VCaP (cell line): ENCODE measurements at regions not wholly inside any gene's neighbourhood (a gene's known extent, or its start where the extent isn't known, plus 50 kb on each side); places are given as distances from the start of the nearest gene placed in this dataset.

Experiments
- H3K27ac ChIP-seq: fragments of 450-650 bp; 2 replicates; pipeline ENCODE4 v1.5.1; 2017
- TF ChIP-seq, protein P1 (sequence below): fragments of 450-650 bp; conservative IDR thresholded peaks from 2 replicates; pipeline ENCODE4 v1.5.1; 2017; ENCODE audit warnings: mild to moderate bottlenecking, moderate library complexity

DNA sequence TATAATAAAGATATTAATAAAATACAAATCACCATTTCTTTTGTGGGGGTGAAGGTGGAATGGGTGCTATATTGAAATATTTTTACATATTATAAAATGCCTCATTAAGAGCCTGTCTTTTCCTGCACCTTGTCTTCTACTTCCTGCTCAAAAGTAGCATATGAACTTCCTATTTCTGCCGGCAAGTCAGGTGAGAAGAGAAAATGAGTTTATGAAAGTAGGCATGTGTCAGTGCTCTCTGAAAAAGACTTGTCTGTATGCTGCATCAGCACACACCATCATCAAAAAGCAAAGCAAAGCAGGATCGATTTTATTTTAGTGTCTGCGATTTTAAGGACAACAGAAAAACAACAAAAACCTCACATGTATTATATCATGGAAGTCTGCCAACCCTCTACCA, 114.2 kb downstream of the RAP2A start:
- H3K27ac ChIP-seq, result no peak overlapping the region
- TF ChIP-seq, protein P1, sequence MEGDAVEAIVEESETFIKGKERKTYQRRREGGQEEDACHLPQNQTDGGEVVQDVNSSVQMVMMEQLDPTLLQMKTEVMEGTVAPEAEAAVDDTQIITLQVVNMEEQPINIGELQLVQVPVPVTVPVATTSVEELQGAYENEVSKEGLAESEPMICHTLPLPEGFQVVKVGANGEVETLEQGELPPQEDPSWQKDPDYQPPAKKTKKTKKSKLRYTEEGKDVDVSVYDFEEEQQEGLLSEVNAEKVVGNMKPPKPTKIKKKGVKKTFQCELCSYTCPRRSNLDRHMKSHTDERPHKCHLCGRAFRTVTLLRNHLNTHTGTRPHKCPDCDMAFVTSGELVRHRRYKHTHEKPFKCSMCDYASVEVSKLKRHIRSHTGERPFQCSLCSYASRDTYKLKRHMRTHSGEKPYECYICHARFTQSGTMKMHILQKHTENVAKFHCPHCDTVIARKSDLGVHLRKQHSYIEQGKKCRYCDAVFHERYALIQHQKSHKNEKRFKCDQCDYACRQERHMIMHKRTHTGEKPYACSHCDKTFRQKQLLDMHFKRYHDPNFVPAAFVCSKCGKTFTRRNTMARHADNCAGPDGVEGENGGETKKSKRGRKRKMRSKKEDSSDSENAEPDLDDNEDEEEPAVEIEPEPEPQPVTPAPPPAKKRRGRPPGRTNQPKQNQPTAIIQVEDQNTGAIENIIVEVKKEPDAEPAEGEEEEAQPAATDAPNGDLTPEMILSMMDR, result no peak

DNA sequence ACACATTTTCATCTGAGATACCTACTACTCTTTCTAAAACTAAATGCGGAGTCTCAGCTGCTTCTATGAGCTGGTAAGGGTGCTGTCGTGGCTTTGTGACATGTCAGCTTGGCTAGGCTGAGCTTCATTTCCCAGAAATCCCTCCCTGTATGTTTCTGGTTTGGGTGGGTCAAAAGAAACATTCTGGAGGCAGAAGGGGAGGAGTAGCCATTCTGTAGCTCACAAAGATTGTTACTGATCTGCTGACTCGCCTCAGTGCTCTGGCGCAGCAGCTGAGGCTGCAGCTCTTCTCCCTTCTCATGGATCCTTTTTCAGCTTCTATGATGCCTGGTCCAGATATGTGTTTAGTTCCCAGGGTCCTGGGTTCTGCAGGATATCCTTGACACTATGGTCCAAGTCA, 114.7 kb downstream of the RAP2A start:
- TF ChIP-seq, protein P1, result no peak
- H3K27ac ChIP-seq, result no peak overlapping the region

DNA sequence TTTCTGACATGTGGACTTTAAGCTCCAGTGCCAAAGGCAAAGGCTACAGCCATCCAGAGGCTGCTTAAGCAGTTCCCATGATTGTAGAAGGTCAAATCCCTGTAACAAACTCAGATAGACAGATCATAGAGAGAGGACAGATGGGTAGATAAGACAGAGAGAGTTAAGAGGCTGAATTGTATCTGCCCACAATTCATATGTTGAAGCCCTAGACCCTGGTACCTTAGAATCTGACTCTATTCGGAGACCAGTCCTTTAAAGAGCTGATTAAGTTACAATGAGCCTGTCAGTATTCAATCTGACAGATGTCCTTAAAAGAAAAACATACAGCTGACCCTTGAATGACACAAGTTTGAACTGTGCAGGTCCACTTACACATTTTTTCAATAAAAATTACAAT, 115.2 kb downstream of the RAP2A start:
- no peak overlapping the region for H3K27ac ChIP-seq
- TF ChIP-seq, protein P1, result no peak

DNA sequence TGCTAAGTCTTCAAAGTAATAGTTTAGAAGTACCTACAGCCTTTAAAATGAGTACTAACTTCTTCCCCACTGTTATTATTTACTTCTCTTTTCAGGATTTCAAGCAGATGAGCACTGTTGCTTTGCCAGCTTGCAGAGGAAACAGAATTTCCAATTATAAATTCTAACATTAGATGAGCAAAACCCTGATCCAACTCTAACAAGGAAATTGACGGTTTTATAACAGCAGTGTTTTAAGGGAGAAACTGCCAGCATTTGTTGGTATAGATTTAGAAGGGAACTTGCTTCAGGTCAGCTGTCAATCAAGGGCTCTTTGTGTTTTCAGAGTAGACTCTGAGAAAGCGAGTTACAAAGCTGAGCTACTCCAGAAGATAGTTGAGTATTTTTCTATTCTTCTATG, 120.5 kb downstream of the RAP2A start:
- TF ChIP-seq, protein P1, result no peak
- no peak overlapping the region for H3K27ac ChIP-seq

DNA sequence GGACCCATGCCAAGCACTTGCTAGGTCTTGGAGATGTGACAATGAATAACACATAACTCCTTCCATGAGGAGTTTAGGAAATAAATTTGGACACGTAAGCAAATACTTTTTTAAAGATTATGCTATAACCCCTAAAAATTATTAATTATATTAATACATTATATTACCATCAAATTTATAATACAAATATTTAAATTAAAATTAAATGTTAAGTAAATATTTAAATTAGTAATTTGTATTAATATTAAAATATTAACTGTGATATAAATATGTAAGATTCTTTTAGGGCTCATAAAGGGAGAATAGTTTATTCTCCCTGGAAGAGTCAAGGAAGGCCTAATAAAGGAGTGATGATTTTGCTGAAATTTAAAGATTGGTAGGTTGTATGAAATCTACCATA, 121.1 kb downstream of the RAP2A start:
- TF ChIP-seq, protein P1, result no peak
- H3K27ac ChIP-seq, result no peak overlapping the region

DNA sequence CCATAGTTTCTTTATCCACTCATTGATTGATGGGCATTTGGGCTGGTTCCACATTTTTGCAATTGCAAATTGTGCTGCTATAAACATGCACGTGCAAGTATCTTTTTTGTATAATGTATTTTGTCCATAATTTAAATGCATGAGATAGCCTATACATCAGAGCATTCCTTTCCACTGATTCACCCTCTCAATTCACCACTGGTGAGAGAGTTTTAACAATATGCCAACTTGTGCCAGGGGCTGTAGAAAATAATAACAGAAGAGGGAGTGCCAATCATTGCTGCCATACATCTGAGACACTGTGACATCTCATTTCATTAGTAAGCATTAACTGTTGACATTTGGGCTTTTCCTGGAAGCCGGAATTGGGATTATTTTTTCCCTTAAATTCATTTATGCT, 125.1 kb downstream of the RAP2A start:
- no peak overlapping the region for H3K27ac ChIP-seq
- TF ChIP-seq, protein P1, result no peak

DNA sequence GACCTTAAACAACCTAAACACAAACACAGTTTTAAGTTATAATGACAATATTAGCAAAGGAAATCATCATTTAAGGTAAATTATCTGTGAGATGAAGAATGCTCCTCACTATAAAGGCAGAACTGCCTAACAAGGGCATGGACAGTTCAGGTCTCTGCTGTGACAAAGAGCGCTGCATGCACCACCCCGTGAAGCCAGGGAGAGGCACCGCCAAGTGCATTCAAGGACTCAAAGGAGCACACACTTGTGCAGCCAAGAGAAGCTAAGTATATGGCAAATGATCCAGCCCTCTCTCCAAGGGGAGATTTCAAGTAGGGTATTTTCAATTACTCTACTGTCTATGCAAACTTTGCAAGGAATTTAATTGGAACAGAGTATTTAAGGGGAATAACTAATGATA, 126.0 kb downstream of the RAP2A start:
- H3K27ac ChIP-seq, result no peak overlapping the region
- TF ChIP-seq, protein P1, result no peak

DNA sequence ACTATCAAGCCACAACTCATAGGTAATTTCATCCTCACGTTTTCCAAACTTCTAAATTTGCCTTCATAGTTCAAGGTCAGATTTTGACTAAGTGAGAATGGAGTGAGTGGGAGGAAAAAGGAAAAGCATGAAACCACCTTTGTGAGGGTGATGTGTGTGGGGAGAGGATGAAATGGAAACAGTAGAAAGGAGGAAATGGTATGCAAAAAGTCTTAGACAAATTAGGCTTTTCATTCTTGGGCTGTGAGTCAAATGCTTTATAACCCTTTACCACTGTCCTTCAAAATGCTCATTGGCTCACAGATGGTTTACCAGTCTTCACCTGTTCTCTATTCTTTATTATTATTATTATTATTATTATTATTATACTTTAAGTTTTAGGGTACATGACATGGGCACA, 127.2 kb downstream of the RAP2A start:
- TF ChIP-seq, protein P1, result no peak
- no peak overlapping the region for H3K27ac ChIP-seq
